Neural progenitor cell (in vitro differentiated cells): ENCODE measurements at regions not wholly inside any gene's neighbourhood (a gene's known extent, or its start where the extent isn't known, plus 50 kb on each side); places are given as distances from the start of the nearest gene placed in this dataset.

ENCODE experiments used
- DNase-seq: peaks from one replicate; pipeline ENCODE4 v3.0.0-alpha.2; 2016; ENCODE audit warnings: low spot score
- H2AFZ ChIP-seq: fragments of 200-600 bp; sonication (generic); replicated peaks from 2 replicates; pipeline ENCODE4 v1.6.1; 2016; ENCODE audit warnings: antibody characterized with exemption
- H3F3A ChIP-seq: fragments of 200-600 bp; sonication (generic); 2 replicates; pipeline ENCODE4 v1.6.1; 2016; ENCODE audit warnings: antibody characterized with exemption, low read depth
- H3K27ac ChIP-seq: fragments of 200-600 bp; sonication (generic); 2 replicates; pipeline ENCODE4 v1.5.1; 2016; ENCODE audit warnings: mild to moderate bottlenecking
- H3K27me3 ChIP-seq: fragments of 200-600 bp; sonication (generic); 2 replicates; pipeline ENCODE4 v1.6.1; 2016; ENCODE audit warnings: mild to moderate bottlenecking, moderate library complexity
- H3K36me3 ChIP-seq: fragments of 200-600 bp; sonication (generic); 2 replicates; pipeline ENCODE4 v1.5.1; 2016
- H3K4me1 ChIP-seq: fragments of 200-600 bp; sonication (generic); 2 replicates; pipeline ENCODE4 v1.6.1; 2016; ENCODE audit warnings: mixed run types
- H3K4me2 ChIP-seq: fragments of 200-600 bp; sonication (generic); 2 replicates; pipeline ENCODE4 v1.6.1; 2016
- H3K4me3 ChIP-seq: fragments of 200-600 bp; sonication (generic); 2 replicates; pipeline ENCODE4 v1.5.1; 2016
- H3K79me2 ChIP-seq: fragments of 200-600 bp; sonication (generic); 2 replicates; pipeline ENCODE4 v1.6.1; 2016; ENCODE audit warnings: low read depth
- H3K9ac ChIP-seq: fragments of 200-600 bp; sonication (generic); 2 replicates; pipeline ENCODE4 v1.6.1; 2016
- H3K9me3 ChIP-seq: fragments of 200-600 bp; sonication (generic); 2 replicates; pipeline ENCODE4 v1.5.1; 2016; ENCODE audit warnings: low read depth
- H4K20me1 ChIP-seq: fragments of 200-600 bp; sonication (generic); 2 replicates; pipeline ENCODE4 v1.6.1; 2016; ENCODE audit warnings: low read depth
- H3K27ac Mint-ChIP-seq: 3 replicates; pipeline ENCODE4 v1.8.0; 2021; ENCODE audit warnings: mixed read lengths
- H3K27me3 Mint-ChIP-seq: 2 replicates; pipeline ENCODE4 v1.8.0; 2022; ENCODE audit warnings: low read depth, mild to moderate bottlenecking, inconsistent platforms, moderate library complexity, mixed read lengths; ENCODE audit not compliant: insufficient read depth
- H3K36me3 Mint-ChIP-seq: 3 replicates; pipeline ENCODE4 v1.8.0; 2021; ENCODE audit warnings: mixed read lengths
- H3K4me1 Mint-ChIP-seq: 3 replicates; pipeline ENCODE4 v1.8.0; 2021; ENCODE audit warnings: mixed read lengths
- H3K4me3 Mint-ChIP-seq: 3 replicates; pipeline ENCODE4 v1.8.0; 2021; ENCODE audit warnings: mild to moderate bottlenecking, moderate library complexity, mixed read lengths
- H3K9me3 Mint-ChIP-seq: 3 replicates; pipeline ENCODE4 v1.8.0; 2020; ENCODE audit warnings: mixed read lengths
- EZH2 ChIP-seq: fragments of 200-600 bp; sonication (generic); IDR thresholded peaks from 2 replicates; pipeline ENCODE4 v1.6.1; 2017; ENCODE audit warnings: antibody characterized with exemption, mild to moderate bottlenecking, moderate library complexity
- EZH2phosphoT487 ChIP-seq: fragments of 200-600 bp; sonication (generic); IDR thresholded peaks from 2 replicates; pipeline ENCODE4 v1.6.1; 2017; ENCODE audit warnings: antibody characterized with exemption
- TF ChIP-seq, protein P1 (sequence below): fragments of 200-600 bp; sonication (generic); IDR thresholded peaks from 2 replicates; pipeline ENCODE4 v1.5.1; 2017; ENCODE audit warnings: antibody characterized with exemption, mild to moderate bottlenecking

DNA sequence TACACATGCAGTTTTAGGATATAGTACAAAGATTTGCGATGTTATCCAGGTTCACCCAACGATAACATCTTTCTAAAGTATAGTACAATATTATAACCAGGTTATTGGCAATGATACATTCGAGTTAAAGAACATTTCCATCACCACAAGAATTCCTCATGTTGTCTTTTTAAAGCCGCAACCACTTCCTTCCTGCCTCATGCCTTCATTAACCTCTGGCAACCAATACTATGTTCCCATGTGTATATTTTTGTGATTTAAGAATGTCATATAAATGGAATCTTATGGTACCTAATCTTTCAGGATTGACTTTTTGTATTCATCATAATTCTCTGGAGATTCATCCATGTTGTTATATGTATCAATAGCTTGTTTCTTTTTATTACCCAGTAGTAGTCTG lies 1183.2 kb downstream of the CDH11 start:
- Mint-ChIP-seq H3K9me3 (no peaks in the 10 kb centered on the region), H3K4me3 (no peak overlapping the region), H3K27ac (no peak overlapping the region), H3K36me3 (no peaks in the 10 kb centered on the region), H3K27me3 (no peaks in the 10 kb centered on the region), H3K4me1 (no peaks in the 10 kb centered on the region)
- no peak for DNase-seq
- no peak overlapping the region for H3K4me3 ChIP-seq
- no peaks in the 10 kb centered on the region for H3K27me3 ChIP-seq
- no peaks in the 10 kb centered on the region for H3K9me3 ChIP-seq
- H3K79me2 ChIP-seq, result no peaks in the 10 kb centered on the region
- no peak overlapping the region for H3K9ac ChIP-seq
- no peaks in the 10 kb centered on the region for H3K4me1 ChIP-seq
- H3F3A ChIP-seq, result no peaks in the 10 kb centered on the region
- TF ChIP-seq, protein P1, sequence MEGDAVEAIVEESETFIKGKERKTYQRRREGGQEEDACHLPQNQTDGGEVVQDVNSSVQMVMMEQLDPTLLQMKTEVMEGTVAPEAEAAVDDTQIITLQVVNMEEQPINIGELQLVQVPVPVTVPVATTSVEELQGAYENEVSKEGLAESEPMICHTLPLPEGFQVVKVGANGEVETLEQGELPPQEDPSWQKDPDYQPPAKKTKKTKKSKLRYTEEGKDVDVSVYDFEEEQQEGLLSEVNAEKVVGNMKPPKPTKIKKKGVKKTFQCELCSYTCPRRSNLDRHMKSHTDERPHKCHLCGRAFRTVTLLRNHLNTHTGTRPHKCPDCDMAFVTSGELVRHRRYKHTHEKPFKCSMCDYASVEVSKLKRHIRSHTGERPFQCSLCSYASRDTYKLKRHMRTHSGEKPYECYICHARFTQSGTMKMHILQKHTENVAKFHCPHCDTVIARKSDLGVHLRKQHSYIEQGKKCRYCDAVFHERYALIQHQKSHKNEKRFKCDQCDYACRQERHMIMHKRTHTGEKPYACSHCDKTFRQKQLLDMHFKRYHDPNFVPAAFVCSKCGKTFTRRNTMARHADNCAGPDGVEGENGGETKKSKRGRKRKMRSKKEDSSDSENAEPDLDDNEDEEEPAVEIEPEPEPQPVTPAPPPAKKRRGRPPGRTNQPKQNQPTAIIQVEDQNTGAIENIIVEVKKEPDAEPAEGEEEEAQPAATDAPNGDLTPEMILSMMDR, result no peak
- TF ChIP-seq EZH2phosphoT487, result no peak
- no peak for TF ChIP-seq EZH2
- H3K27ac ChIP-seq, result no peak overlapping the region
- H3K4me2 ChIP-seq, result no peak overlapping the region
- no peak overlapping the region for H2AFZ ChIP-seq
- no peaks in the 10 kb centered on the region for H4K20me1 ChIP-seq
- peaks cover 3% of the 10 kb centered on the region for H3K36me3 ChIP-seq

DNA sequence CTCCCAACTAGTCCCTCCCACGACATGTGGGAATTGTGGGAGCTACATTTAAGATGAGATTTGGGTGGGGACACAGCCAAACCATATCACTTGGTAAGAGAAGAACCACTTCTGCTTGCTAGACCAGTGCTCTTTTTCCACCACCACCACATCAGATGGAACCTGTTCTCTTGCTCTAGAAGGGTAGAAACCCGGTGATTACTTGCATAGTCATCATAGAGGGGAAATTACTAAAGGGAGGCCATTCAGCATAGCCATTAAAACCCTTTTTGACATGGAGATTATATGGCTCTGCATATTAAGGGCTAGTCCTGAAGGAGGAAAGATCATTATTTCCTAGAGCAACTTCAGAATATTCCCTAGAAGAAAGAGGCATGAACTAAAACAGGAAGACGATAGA lies 1188.0 kb downstream of the CDH11 start:
- Histone ChIP-seq H4K20me1 (no peaks in the 10 kb centered on the region), H3K9me3 (no peaks in the 10 kb centered on the region), H3K79me2 (no peaks in the 10 kb centered on the region), H3K27ac (no peak overlapping the region), H3K4me1 (no peaks in the 10 kb centered on the region), H2AFZ (no peak overlapping the region), H3K4me2 (no peak overlapping the region), H3K9ac (no peak overlapping the region), H3K4me3 (no peak overlapping the region), H3K36me3 (peaks cover 3% of the 10 kb centered on the region), H3F3A (no peaks in the 10 kb centered on the region), H3K27me3 (no peaks in the 10 kb centered on the region)
- Mint-ChIP-seq H3K27ac (no peak overlapping the region), H3K9me3 (peaks cover 3% of the 10 kb centered on the region), H3K4me1 (no peaks in the 10 kb centered on the region), H3K36me3 (peaks cover 2% of the 10 kb centered on the region), H3K27me3 (no peaks in the 10 kb centered on the region), H3K4me3 (no peak overlapping the region)
- TF ChIP-seq, protein P1, result no peak
- TF ChIP-seq EZH2 (no peak), EZH2phosphoT487 (no peak)
- DNase-seq, result no peak

GRCh38 chr16:63928421-63928820 lies 1193.4 kb downstream of the CDH11 start:
- Mint-ChIP-seq H3K4me3 (no peak overlapping the region), H3K36me3 (peaks cover 2% of the 10 kb centered on the region), H3K27me3 (no peaks in the 10 kb centered on the region), H3K27ac (no peak overlapping the region), H3K4me1 (peaks cover 3% of the 10 kb centered on the region), H3K9me3 (peaks cover 8% of the 10 kb centered on the region)
- Histone ChIP-seq H4K20me1 (no peaks in the 10 kb centered on the region), H3K9ac (no peak overlapping the region), H3F3A (no peaks in the 10 kb centered on the region), H3K4me1 (no peaks in the 10 kb centered on the region), H3K79me2 (no peaks in the 10 kb centered on the region), H3K4me2 (no peak overlapping the region), H3K27me3 (no peaks in the 10 kb centered on the region), H2AFZ (no peak overlapping the region), H3K9me3 (no peaks in the 10 kb centered on the region), H3K27ac (no peak overlapping the region), H3K36me3 (no peaks in the 10 kb centered on the region), H3K4me3 (no peak overlapping the region)
- no peak for DNase-seq
- TF ChIP-seq EZH2phosphoT487, result no peak
- no peak for TF ChIP-seq EZH2
- TF ChIP-seq, protein P1, result no peak
